Hepatocyte (in vitro differentiated cells): ENCODE measurements at regions not wholly inside any gene's neighbourhood (a gene's known extent, or its start where the extent isn't known, plus 50 kb on each side); places are given as distances from the start of the nearest gene placed in this dataset.

Source experiments
- DNase-seq: peaks from one replicate; pipeline ENCODE4 v3.0.0-alpha.2; 2016; ENCODE audit warnings: low spot score
- H2AFZ ChIP-seq: fragments of 200-600 bp; sonication (generic); 2 replicates; pipeline ENCODE4 v1.6.0; 2016; ENCODE audit warnings: antibody characterized with exemption, mild to moderate bottlenecking
- H3K27ac ChIP-seq: fragments of 200-600 bp; sonication (generic); 2 replicates; pipeline ENCODE4 v1.5.1; 2016; ENCODE audit warnings: mild to moderate bottlenecking
- H3K27me3 ChIP-seq: fragments of 200-600 bp; sonication (generic); 2 replicates; pipeline ENCODE4 v1.6.1; 2016
- H3K36me3 ChIP-seq: fragments of 200-600 bp; sonication (generic); replicated peaks from 2 replicates; pipeline ENCODE4 v1.5.1; 2016; ENCODE audit warnings: low read depth; ENCODE audit not compliant: insufficient read depth
- H3K4me1 ChIP-seq: fragments of 200-600 bp; sonication (generic); 2 replicates; pipeline ENCODE4 v1.5.1; 2016; ENCODE audit warnings: mild to moderate bottlenecking, moderate library complexity; ENCODE audit not compliant: insufficient read depth
- H3K4me2 ChIP-seq: fragments of 200-600 bp; sonication (generic); 2 replicates; pipeline ENCODE4 v1.6.0; 2016
- H3K4me3 ChIP-seq: fragments of 200-600 bp; sonication (generic); 2 replicates; pipeline ENCODE4 v1.5.1; 2016; ENCODE audit warnings: mild to moderate bottlenecking
- H3K79me2 ChIP-seq: fragments of 200-600 bp; sonication (generic); 2 replicates; pipeline ENCODE4 v1.6.0; 2017; ENCODE audit warnings: mild to moderate bottlenecking
- H3K9me2 ChIP-seq: fragments of 200-600 bp; sonication (generic); replicated peaks from 2 replicates; pipeline ENCODE4 v1.6.0; 2017; ENCODE audit warnings: mild to moderate bottlenecking; ENCODE audit not compliant: insufficient read depth
- H3K9me3 ChIP-seq: fragments of 200-600 bp; sonication (generic); 2 replicates; pipeline ENCODE4 v1.5.1; 2016; ENCODE audit warnings: low read depth, mild to moderate bottlenecking
- H4K20me1 ChIP-seq: fragments of 200-600 bp; sonication (generic); 2 replicates; pipeline ENCODE4 v1.6.0; 2016; ENCODE audit warnings: mild to moderate bottlenecking; ENCODE audit not compliant: insufficient read depth, poor library complexity, severe bottlenecking
- EZH2 ChIP-seq: fragments of 200-600 bp; sonication (generic); IDR thresholded peaks from 2 replicates; pipeline ENCODE4 v1.6.1; 2016; ENCODE audit warnings: antibody characterized with exemption, mild to moderate bottlenecking, borderline replicate concordance
- EZH2phosphoT487 ChIP-seq: fragments of 200-600 bp; sonication (generic); IDR thresholded peaks from one replicate; pipeline ENCODE4 v1.6.1; 2018; ENCODE audit warnings: antibody characterized with exemption, mild to moderate bottlenecking, low read depth, moderate library complexity; ENCODE audit not compliant: unreplicated experiment, severe bottlenecking
- WGBS: methylation state at CpG from one replicate; pipeline ENCODE4 v1.1.6; 2016; ENCODE audit warnings: low lambda C conversion rate; ENCODE audit errors: missing lambda C conversion rate; 5-methylcytosine and 5-hydroxymethylcytosine counted together
- TF ChIP-seq, protein P1 (sequence below): fragments of 200-600 bp; sonication (generic); IDR thresholded peaks from 2 replicates; pipeline ENCODE4 v1.5.1; 2016; ENCODE audit warnings: antibody characterized with exemption, mild to moderate bottlenecking; ENCODE audit not compliant: poor library complexity

DNA sequence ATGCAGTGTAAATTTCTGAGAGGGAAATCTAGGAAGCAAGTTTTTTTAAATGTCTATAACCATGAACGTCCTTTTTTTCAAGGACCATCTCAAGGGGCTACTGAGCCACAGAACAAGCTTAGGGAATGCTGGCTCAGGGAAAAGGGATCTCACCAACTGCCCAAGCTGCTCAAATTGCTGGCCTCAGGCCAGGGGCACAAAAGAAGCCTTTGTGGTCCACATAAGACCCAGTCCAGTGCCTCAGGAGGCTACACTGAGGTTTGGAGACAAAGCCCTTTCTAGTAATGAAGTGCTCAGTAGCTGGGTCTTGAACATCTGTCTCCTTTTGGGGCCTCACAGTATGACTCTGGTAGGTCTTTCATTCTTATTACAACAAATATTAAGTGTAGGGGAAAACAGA, 305.5 kb downstream of the RAB28 start:
- Histone ChIP-seq H3K27ac (no peak overlapping the region), H3K79me2 (no peaks in the 10 kb centered on the region), H3K36me3 (no peaks in the 10 kb centered on the region), H3K9me2 (no peaks in the 10 kb centered on the region), H3K4me3 (no peak overlapping the region), H3K4me2 (no peak overlapping the region), H3K9me3 (no peaks in the 10 kb centered on the region), H2AFZ (no peak overlapping the region), H4K20me1 (no peaks in the 10 kb centered on the region), H3K27me3 (no peaks in the 10 kb centered on the region), H3K4me1 (no peaks in the 10 kb centered on the region)
- TF ChIP-seq, protein P1, sequence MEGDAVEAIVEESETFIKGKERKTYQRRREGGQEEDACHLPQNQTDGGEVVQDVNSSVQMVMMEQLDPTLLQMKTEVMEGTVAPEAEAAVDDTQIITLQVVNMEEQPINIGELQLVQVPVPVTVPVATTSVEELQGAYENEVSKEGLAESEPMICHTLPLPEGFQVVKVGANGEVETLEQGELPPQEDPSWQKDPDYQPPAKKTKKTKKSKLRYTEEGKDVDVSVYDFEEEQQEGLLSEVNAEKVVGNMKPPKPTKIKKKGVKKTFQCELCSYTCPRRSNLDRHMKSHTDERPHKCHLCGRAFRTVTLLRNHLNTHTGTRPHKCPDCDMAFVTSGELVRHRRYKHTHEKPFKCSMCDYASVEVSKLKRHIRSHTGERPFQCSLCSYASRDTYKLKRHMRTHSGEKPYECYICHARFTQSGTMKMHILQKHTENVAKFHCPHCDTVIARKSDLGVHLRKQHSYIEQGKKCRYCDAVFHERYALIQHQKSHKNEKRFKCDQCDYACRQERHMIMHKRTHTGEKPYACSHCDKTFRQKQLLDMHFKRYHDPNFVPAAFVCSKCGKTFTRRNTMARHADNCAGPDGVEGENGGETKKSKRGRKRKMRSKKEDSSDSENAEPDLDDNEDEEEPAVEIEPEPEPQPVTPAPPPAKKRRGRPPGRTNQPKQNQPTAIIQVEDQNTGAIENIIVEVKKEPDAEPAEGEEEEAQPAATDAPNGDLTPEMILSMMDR: no peak
- no peak for TF ChIP-seq EZH2phosphoT487
- no peak for TF ChIP-seq EZH2
- no peak for DNase-seq
- WGBS: 85% methylated on average over 1 of the region's 1 CpG

DNA sequence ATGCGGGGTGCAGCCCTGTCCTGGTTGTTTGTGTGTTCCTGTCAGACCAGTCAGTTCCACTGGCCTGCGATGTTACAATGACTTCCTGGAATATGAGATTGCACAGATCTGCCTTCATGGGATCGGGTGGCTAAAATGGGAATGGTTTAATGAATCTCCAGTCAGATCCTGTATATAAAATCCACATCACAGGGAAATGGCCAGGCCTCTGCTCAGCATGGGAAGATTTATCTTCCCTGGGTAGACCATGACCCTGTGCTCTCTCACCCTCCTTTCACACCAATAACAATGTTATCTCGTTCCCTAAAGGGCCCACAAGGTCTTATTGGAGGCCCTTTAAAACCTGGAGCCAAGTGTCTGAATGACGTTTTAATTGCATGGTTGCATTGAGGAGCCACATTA, 307.4 kb downstream of the RAB28 start:
- no peak overlapping the region for H3K27ac ChIP-seq
- no peak overlapping the region for H2AFZ ChIP-seq
- no peak overlapping the region for H3K4me2 ChIP-seq

DNA sequence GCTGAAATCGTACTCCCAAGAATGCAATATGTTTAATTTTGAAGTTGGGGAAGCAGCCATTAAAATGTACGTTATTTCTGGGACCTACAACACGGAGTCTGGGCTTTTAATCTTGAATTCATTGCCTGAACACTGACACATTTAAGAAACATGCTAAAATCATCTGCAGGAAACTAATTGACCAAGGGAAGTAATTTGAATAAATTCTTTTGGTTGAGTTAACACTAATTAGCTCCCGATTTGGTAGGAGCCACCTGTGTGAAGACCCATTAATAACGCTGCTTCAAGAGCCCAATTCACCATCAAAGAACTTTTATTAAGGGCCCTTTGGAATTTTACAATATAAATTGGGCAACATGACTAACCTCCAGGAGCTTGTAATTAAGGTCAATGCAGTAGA, 309.2 kb downstream of the RAB28 start:
- Histone ChIP-seq H3K27me3 (no peaks in the 10 kb centered on the region), H3K9me2 (no peaks in the 10 kb centered on the region), H3K4me3 (no peak overlapping the region), H3K36me3 (no peaks in the 10 kb centered on the region), H3K9me3 (no peaks in the 10 kb centered on the region), H3K4me2 (no peak overlapping the region), H3K79me2 (no peaks in the 10 kb centered on the region), H2AFZ (no peak overlapping the region), H4K20me1 (no peaks in the 10 kb centered on the region), H3K4me1 (no peaks in the 10 kb centered on the region), H3K27ac (no peak overlapping the region)
- no peak for DNase-seq
- TF ChIP-seq EZH2: no peak
- TF ChIP-seq, protein P1: no peak
- TF ChIP-seq EZH2phosphoT487: no peak
- WGBS: 81% methylated on average over 5 of the region's 5 CpGs

More for the DNA sequence above, 307.4 kb downstream of the RAB28 start:
- H3K79me2 ChIP-seq: no peaks in the 10 kb centered on the region
- DNase-seq: no peak
- no peaks in the 10 kb centered on the region for H3K27me3 ChIP-seq
- no peaks in the 10 kb centered on the region for H3K9me2 ChIP-seq
- no peaks in the 10 kb centered on the region for H4K20me1 ChIP-seq
- H3K36me3 ChIP-seq: no peaks in the 10 kb centered on the region
- TF ChIP-seq, protein P1: no peak
- TF ChIP-seq EZH2: no peak
- no peak for TF ChIP-seq EZH2phosphoT487
- no peak overlapping the region for H3K4me3 ChIP-seq
- H3K4me1 ChIP-seq: no peaks in the 10 kb centered on the region
- H3K9me3 ChIP-seq: no peaks in the 10 kb centered on the region
- 11% methylated on average over 5 of the region's 5 CpGs for WGBS

DNA sequence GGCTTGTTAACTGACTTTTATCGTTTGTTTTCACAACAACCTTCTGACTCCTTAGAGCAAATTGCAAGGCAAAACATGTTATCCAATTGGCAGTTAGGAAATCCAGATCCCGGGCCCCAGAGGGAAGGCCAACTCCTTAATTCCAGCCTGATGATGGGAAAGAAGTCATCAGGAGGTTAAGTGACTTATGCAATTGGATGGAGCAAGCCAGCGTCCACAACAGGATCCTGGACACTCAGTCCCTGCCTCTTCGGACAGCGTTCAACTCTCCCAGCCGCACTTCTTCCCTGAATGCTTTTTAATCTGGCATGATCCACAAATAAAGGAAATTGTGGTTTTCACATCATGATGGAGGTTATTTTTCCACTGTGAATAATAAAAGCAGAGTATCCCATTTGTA, 310.1 kb downstream of the RAB28 start:
- no peak for DNase-seq
- Histone ChIP-seq H3K9me3 (no peaks in the 10 kb centered on the region), H3K4me2 (no peak overlapping the region), H3K79me2 (no peaks in the 10 kb centered on the region), H4K20me1 (no peaks in the 10 kb centered on the region), H3K27ac (no peak overlapping the region), H3K36me3 (no peaks in the 10 kb centered on the region), H3K4me1 (no peaks in the 10 kb centered on the region), H3K4me3 (no peak overlapping the region), H2AFZ (no peak overlapping the region), H3K27me3 (no peaks in the 10 kb centered on the region), H3K9me2 (no peaks in the 10 kb centered on the region)
- TF ChIP-seq EZH2phosphoT487 (no peak), EZH2 (no peak)
- TF ChIP-seq, protein P1: no peak
- 71% methylated on average over 6 of the region's 6 CpGs for WGBS
